GM12878 (cell line): ENCODE measurements at regions not wholly inside any gene's neighbourhood (a gene's known extent, or its start where the extent isn't known, plus 50 kb on each side); places are given as distances from the start of the nearest gene placed in this dataset.

Source experiments
- ATAC-seq: fragments of 200-7000 bp; cut with Tn5 transposase; 3 replicates; pipeline ENCODE4 v1.9.1; 2020; ENCODE audit warnings: mild to moderate bottlenecking, moderate library complexity
- BruUV-seq: library from RNA; stranded (reverse); fragments of 400-500 nt; replicated peaks from 2 replicates; lab custom pipeline; 2021; lab: Mats Ljungman, UMichigan
- CTCF ChIA-PET: fragments of 300-600 bp; sonication (Branson Sonifier 250); formaldehyde crosslinking; extraction: SDS; loops from one replicate; lab custom pipeline; 2021; ENCODE audit warnings: inconsistent platforms; lab: Yijun Ruan, JAX
- POLR2A ChIA-PET: fragments of 350-600 bp; formaldehyde crosslinking; extraction: SDS; loops from one replicate; lab custom pipeline; 2021; ENCODE audit warnings: inconsistent platforms; lab: Charles Lee
- RAD21 ChIA-PET: fragments of 300-600 bp; sonication (Branson Sonifier 250); formaldehyde crosslinking; loops from one replicate; lab custom pipeline; 2023; ENCODE audit warnings: antibody characterized with exemption; ENCODE audit not compliant: unreplicated experiment; lab: Charles Lee
- SMC1A ChIA-PET: fragments of 300-600 bp; sonication (Branson Sonifier 250); formaldehyde crosslinking; loops from one replicate; lab custom pipeline; 2023; ENCODE audit not compliant: unreplicated experiment, uncharacterized antibody; lab: Charles Lee
- DNase-seq: peaks from one replicate; pipeline ENCODE4 v3.0.0-alpha.2; 2011; ENCODE audit warnings: low read depth, low spot score
- FAIRE-seq: peaks from 3 replicates; lab custom pipeline; 2011; peaks lifted over from hg19 to GRCh38; lab: Jason Lieb, UNC
- H2AFZ ChIP-seq: 2 replicates; pipeline ENCODE4 v1.6.0; 2011; ENCODE audit warnings: low read depth, low read length, control low read depth; ENCODE audit not compliant: control insufficient read depth
- H3K27ac ChIP-seq: 2 replicates; pipeline ENCODE4 v1.5.1; 2011; ENCODE audit warnings: control low read depth; ENCODE audit not compliant: control insufficient read depth, insufficient read depth
- H3K27me3 ChIP-seq, 2 experiments: replicated peaks in 1 of 2; 2 replicates each; pipeline versions ENCODE4 v1.6.0 to v1.6.1; 2011; ENCODE audit warnings: low read length in 1 of 2; ENCODE audit not compliant: control insufficient read depth in 2 of 2, insufficient read depth in 2 of 2
- H3K36me3 ChIP-seq, 2 experiments: 2 replicates each; pipeline ENCODE4 v1.5.1; 2011; ENCODE audit warnings: low read length in 1 of 2; ENCODE audit not compliant: control insufficient read depth in 2 of 2, insufficient read depth in 2 of 2
- H3K4me1 ChIP-seq: 2 replicates; pipeline ENCODE4 v1.6.1; 2011; ENCODE audit warnings: mild to moderate bottlenecking, low read length, moderate library complexity, mixed read lengths; ENCODE audit not compliant: control insufficient read depth, insufficient read depth
- H3K4me2 ChIP-seq: 2 replicates; pipeline ENCODE4 v1.6.0; 2011; ENCODE audit warnings: control low read depth; ENCODE audit not compliant: control insufficient read depth, insufficient read depth
- H3K4me3 ChIP-seq: fragments of 200-600 bp; sonication (generic); 2 replicates; pipeline ENCODE4 v1.5.1; 2016
- H3K79me2 ChIP-seq: 2 replicates; pipeline ENCODE4 v1.6.0; 2011; ENCODE audit warnings: low read length; ENCODE audit not compliant: control insufficient read depth, insufficient read depth
- H3K9ac ChIP-seq: 2 replicates; pipeline ENCODE4 v1.8.0; 2011; ENCODE audit warnings: low read length, control low read depth, mixed read lengths; ENCODE audit not compliant: control insufficient read depth, insufficient read depth
- H3K9me3 ChIP-seq: replicated peaks from 3 replicates; pipeline ENCODE4 v1.5.1; 2011; ENCODE audit warnings: mild to moderate bottlenecking, low read length; ENCODE audit not compliant: control insufficient read depth, insufficient read depth
- H4K20me1 ChIP-seq: 2 replicates; pipeline ENCODE4 v1.6.0; 2011; ENCODE audit not compliant: control insufficient read depth, insufficient read depth
- CHD2 ChIP-seq: IDR thresholded peaks from 2 replicates; pipeline ENCODE4 v1.6.1; 2011; ENCODE audit warnings: low read depth, low read length, improper control_type of control experiment, borderline replicate concordance
- CREM ChIP-seq: IDR thresholded peaks from 2 replicates; pipeline ENCODE4 v1.6.1; 2014; ENCODE audit warnings: antibody characterized with exemption, low read depth
- EED ChIP-seq: sonication (generic); IDR thresholded peaks from 2 replicates; pipeline ENCODE4 v1.6.1; 2016; ENCODE audit warnings: antibody characterized with exemption, low read depth
- EGR1 ChIP-seq, 2 experiments: IDR thresholded peaks; 1 replicate in 1 of 2; 2 replicates in 1 of 2; pipeline ENCODE4 v1.6.1; 2011 to 2012; ENCODE audit warnings: low read depth in 2 of 2, low read length in 2 of 2, borderline replicate concordance in 1 of 2, mild to moderate bottlenecking in 1 of 2, moderate library complexity in 1 of 2
- IKZF2 ChIP-seq, 2 experiments: fragments of 450-650 bp; IDR thresholded peaks; 2 replicates each; pipeline ENCODE4 v1.6.1; 2017; ENCODE audit warnings: mild to moderate bottlenecking in 2 of 2, moderate library complexity in 2 of 2
- IRF4 ChIP-seq: IDR thresholded peaks from 2 replicates; pipeline ENCODE4 v1.6.1; 2011; ENCODE audit warnings: low read depth, low read length
- JUNB ChIP-seq: IDR thresholded peaks from 2 replicates; pipeline ENCODE4 v1.6.1; 2016; ENCODE audit warnings: antibody characterized with exemption, mild to moderate bottlenecking
- MEF2A ChIP-seq: IDR thresholded peaks from 2 replicates; pipeline ENCODE4 v1.6.1; 2011; ENCODE audit warnings: low read depth, mild to moderate bottlenecking, low read length, moderate library complexity; ENCODE audit not compliant: insufficient read depth
- NFIC ChIP-seq: IDR thresholded peaks from 2 replicates; pipeline ENCODE4 v1.6.1; 2012; ENCODE audit warnings: low read depth, mild to moderate bottlenecking, inconsistent platforms, low read length, moderate library complexity
- NRF1 ChIP-seq: conservative IDR thresholded peaks from 2 replicates; pipeline ENCODE4 v1.6.1; 2011; ENCODE audit warnings: mild to moderate bottlenecking, low read depth, low read length, improper control_type of control experiment
- RCOR1 ChIP-seq: conservative IDR thresholded peaks from 2 replicates; pipeline ENCODE4 v1.6.1; 2012; ENCODE audit warnings: low read depth, low read length, improper control_type of control experiment
- RUNX3 ChIP-seq: IDR thresholded peaks from 2 replicates; pipeline ENCODE4 v1.6.1; 2012; ENCODE audit warnings: low read length, inconsistent platforms
- SPI1 ChIP-seq: IDR thresholded peaks from 2 replicates; pipeline ENCODE4 v1.6.1; 2011; ENCODE audit warnings: low read depth, mild to moderate bottlenecking, low read length, moderate library complexity, borderline replicate concordance; ENCODE audit not compliant: insufficient read depth
- TAF1 ChIP-seq: IDR thresholded peaks from 2 replicates; pipeline ENCODE4 v1.6.1; 2011; ENCODE audit warnings: mild to moderate bottlenecking, low read depth, low read length, borderline replicate concordance
- ZZZ3 ChIP-seq: IDR thresholded peaks from 2 replicates; pipeline ENCODE4 v1.6.1; 2011; ENCODE audit warnings: low read depth; ENCODE audit not compliant: control insufficient read depth, insufficient read length
- WGBS: methylation state at CpG from one replicate; pipeline ENCODE4 v1.1.6; 2016; ENCODE audit warnings: low lambda C conversion rate; ENCODE audit not compliant: insufficient replicate concordance, insufficient coverage; ENCODE audit errors: missing lambda C conversion rate; 5-methylcytosine and 5-hydroxymethylcytosine counted together
- in situ Hi-C: fragments of 300-500 bp; cut with MboI; formaldehyde crosslinking; loops from 9 replicates; pipeline ENCODE4 v1.14.3; 2018; ENCODE audit warnings: mixed read lengths
- intact Hi-C: fragments of 100-400 bp; cut with micrococcal nuclease; formaldehyde crosslinking; loops from one replicate; pipeline ENCODE4 v1.14.2; 2022; ENCODE audit not compliant: unreplicated experiment
- TF ChIP-seq, protein P1 (sequence below): fragments of 450-650 bp; IDR thresholded peaks from 2 replicates; pipeline ENCODE4 v1.6.1; 2017; ENCODE audit warnings: mild to moderate bottlenecking, low read depth, inconsistent platforms; ENCODE audit not compliant: poor library complexity, severe bottlenecking

GRCh38 chr3:72017311-72017710 is 232.4 kb upstream of the PROK2 start (continued):
- no peak for TF ChIP-seq TAF1
- no peak for TF ChIP-seq SPI1

- 65% methylated on average over 6 of the region's 6 CpGs for WGBS
- Histone ChIP-seq H3K9ac (no peak overlapping the region), H4K20me1 (no peaks in the 10 kb centered on the region), H3K4me2 (peak overlapping the region; percentile 76), H2AFZ (no peak overlapping the region; the same call in 1 of the 2 replicates), H3K9me3 (no peaks in the 10 kb centered on the region; the same call in 1 of the 3 replicates), H3K27me3 (no peaks in the 10 kb centered on the region), H3K4me1 (peaks cover 24% of the 10 kb centered on the region), H3K4me3 (no peak overlapping the region), H3K79me2 (no peaks in the 10 kb centered on the region), H3K27ac (peak overlapping the region; percentile 50; the same call in 1 of the 2 replicates), H3K36me3 (no peaks in the 10 kb centered on the region)
- in situ Hi-C loops = no loop called here
- ChIA-PET SMC1A (interaction anchor here (1.7 to 3.6 kb wide), 3 partner anchors 31 to 62 kb away, joined by 5 to 19 read pairs (median 19); no protein-coding TSS in a partner anchor), RAD21 (interaction anchor here (1.1 kb wide), 1 partner anchor 85 kb away, joined by 3 read pairs; no protein-coding TSS in a partner anchor), CTCF (no interaction called here), POLR2A (interaction anchor here (1.0 kb wide), 2 partner anchors 30 kb away, joined by 3 to 4 read pairs; no protein-coding TSS in a partner anchor)
- BruUV-seq = no TSS peak
- no peak for FAIRE-seq
- peak; percentile 79 for ATAC-seq
- TF ChIP-seq EED (peak; percentile 85), ZZZ3 (no peak), IKZF2 (IDR thresholded peaks at IDR 0.05) (0 out of 4 replicates have a peak, but pooled peaks of 1 of the 2 experiments have one; percentile 49), NRF1 (no peak), EGR1 (IDR thresholded peaks at IDR 0.05; ENCODE audit: borderline replicate concordance in 1 of 2, low read depth in 2 of 2, low read length in 2 of 2) (0 out of 3 replicates have a peak, but pooled peaks of 1 of the 2 experiments have one; percentile 24), CREM (peak; percentile 38; the same call in 1 of the 2 replicates), RCOR1 (no peak), CHD2 (no peak), JUNB (peak; percentile 78), RUNX3 (peak; percentile 72), NFIC (peak; percentile 75; the same call in 1 of the 2 replicates), IRF4 (peak; percentile 47; the same call in 1 of the 2 replicates), MEF2A (0 out of 2 replicates have a peak, but pooled peaks have one; percentile 41)
- TF ChIP-seq, protein P1, sequence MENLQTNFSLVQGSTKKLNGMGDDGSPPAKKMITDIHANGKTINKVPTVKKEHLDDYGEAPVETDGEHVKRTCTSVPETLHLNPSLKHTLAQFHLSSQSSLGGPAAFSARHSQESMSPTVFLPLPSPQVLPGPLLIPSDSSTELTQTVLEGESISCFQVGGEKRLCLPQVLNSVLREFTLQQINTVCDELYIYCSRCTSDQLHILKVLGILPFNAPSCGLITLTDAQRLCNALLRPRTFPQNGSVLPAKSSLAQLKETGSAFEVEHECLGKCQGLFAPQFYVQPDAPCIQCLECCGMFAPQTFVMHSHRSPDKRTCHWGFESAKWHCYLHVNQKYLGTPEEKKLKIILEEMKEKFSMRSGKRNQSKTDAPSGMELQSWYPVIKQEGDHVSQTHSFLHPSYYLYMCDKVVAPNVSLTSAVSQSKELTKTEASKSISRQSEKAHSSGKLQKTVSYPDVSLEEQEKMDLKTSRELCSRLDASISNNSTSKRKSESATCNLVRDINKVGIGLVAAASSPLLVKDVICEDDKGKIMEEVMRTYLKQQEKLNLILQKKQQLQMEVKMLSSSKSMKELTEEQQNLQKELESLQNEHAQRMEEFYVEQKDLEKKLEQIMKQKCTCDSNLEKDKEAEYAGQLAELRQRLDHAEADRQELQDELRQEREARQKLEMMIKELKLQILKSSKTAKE = no peak
- intact Hi-C loops = no loop called here
- peak; percentile 17 for DNase-seq
These were observed 230.5 kb upstream of the PROK2 start for GRCh38 chr3:72015463-72015862.
